GM21526 (cell line): ENCODE measurements at regions not wholly inside any gene's neighbourhood (a gene's known extent, or its start where the extent isn't known, plus 50 kb on each side); places are given as distances from the start of the nearest gene placed in this dataset.
"Not testable (repeated sequence)": the region's sequence is repeated elsewhere in the genome, so short reads cannot be mapped to it uniquely, and the experiment has no call there.

Experiments
- ATAC-seq: cut with Tn5 transposase; IDR thresholded peaks from one replicate; pipeline ENCODE4 v1.9.1; 2021; ENCODE audit warnings: moderate library complexity; ENCODE audit not compliant: unreplicated experiment, low FRiP score

DNA sequence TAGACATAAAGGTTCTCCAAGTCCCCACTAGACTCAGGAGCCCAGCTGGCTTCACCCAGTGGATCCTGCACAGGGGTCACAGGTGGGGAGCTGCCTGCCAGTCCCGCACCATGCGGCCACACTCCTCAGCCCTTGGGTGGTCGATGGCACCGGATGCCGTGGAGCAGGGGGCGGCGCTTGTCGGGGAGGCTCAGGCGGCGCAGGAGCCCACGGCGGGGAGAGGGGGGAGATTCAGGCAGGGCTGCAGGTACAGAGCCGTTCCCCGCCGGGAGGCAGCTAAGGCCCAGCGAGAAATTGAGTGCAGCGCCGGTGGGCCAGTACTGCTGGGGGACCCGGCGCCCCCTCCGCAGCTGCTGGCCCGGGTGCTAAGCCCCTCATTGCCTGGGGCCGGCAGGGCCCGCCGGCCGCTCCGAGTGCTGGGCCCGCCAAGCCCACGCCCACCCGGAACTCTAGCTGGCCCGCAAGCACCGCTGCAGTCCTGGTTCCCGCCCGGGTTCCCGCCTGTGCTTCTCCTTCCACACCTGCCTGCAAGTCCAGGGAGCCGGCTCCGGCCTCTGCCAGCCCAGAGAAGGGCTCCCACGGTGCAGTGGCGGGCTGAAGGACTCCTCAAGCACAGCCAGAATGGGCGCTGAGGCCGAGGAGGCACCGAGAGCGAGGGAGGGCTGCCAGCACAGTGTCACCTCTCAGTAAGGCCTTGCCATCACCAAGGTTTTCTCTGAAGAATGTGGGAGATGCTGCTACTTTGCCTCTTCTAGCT lies 58.4 kb upstream of the PPP1R12A start:
- ATAC-seq, result no peak

DNA sequence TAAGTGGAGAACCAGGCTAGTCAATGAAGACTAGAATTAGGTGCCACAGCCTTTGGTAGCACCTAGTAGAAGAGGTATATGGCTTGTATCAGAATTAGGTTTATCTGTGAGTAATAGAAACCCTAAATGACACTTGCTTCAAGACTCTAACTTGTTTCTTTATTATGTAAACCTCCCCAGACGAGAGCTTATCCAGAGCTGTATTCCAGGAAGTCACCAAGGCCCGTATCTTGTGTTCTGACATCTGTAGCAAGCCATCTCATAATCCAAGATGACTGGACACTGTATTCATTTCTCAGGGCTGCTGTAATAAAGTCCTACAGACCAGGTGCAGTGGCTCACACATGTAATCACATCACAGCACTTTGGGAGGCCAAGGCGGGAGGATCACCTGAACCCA lies 56.7 kb upstream of the PPP1R12A start:
- no peak for ATAC-seq

DNA sequence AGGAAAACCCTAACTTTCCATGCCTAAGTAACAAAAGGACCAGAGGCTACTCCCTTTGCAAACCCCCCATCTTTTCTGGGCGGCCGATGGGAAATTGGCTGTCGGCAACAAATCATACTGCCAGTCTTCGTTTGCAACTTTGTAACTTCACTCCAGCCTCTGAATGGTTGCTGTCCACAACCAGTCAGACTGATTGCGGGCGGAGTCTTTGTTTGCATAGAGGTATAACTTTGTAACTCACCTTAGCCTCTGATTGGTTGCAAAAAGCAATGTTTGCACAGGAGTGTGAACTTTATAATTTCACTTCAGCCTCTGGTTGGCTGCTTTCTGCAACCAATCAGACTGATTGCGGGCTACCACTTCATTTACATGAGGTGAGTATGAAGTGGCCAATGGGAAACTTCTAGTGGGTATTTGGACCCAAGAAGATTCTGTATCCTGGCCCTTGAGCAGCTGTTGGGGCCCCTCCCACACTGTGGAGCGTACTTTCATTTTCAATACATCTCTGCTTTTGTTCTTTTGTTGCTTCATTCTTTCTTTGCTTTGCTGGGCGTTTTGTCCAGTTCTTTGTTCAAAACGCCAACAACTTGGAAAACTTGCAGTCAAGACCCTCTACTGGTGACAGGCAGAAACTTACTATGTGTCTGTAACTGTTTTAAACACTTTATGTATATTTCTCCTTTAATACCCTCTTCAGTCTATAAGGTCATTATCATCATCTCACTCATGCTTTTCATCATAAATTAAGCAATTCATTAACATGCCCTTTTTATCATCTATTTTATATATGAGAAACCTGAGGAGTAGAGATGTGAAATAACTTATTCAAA lies 55.8 kb upstream of the PPP1R12A start:
- ATAC-seq, result not testable (repeated sequence)

DNA sequence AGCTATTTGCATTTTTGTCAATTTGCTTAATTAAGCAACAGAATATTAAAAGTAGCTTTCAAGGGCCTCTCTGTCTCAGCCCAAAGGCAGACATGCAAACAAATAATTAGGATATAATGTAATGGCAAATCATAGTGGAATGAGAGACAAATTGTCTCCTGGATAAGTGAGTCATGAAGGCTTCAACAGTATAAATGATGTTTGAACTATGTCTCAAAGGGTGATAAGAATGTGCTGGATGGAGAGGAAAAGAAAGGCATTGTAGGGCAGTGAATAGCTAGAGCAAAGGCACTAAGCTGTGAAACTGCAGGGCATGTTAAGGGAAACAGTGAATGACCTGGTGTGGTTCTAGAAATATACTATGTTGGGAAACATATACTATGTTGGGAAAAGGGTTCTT lies 53.5 kb upstream of the PPP1R12A start:
- no peak for ATAC-seq

DNA sequence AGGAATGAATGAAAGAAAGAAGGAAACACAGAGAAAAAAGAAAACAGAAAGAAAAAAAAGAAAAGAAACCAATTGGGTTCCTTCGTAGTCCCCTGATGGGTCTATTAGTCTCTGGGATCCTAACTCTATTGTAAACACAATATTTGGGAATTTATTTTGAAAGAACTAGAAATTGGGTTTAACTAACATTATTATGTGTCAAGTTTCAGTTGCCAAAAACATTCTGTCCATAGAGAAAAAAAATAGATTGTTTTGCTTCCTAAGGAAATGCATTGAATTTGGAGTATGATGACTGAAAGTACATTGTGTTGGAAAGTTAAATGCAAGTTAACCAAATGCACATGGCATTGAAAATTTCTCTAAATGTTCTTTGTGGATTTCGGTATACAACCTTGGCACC lies 52.8 kb upstream of the PPP1R12A start:
- ATAC-seq, result no peak
